Esophagus squamous epithelium (tissue), 4 donors: ENCODE measurements at regions not wholly inside any gene's neighbourhood (a gene's known extent, or its start where the extent isn't known, plus 50 kb on each side); places are given as distances from the start of the nearest gene placed in this dataset.

Experiments used
- CTCF ChIP-seq, 6 experiments: fragments of 450-650 bp in 4 of 6; fragments of 200-600 bp in 2 of 6; sonication (generic) in 2 of 6; IDR thresholded peaks; one replicate each; pipeline ENCODE4 v1.5.1; 2016 to 2019; ENCODE audit warnings: antibody characterized with exemption in 6 of 6, mild to moderate bottlenecking in 4 of 6, moderate library complexity in 4 of 6
- POLR2A ChIP-seq, 4 donors: fragments of 450-650 bp; IDR thresholded peaks; one replicate each; pipeline ENCODE4 v1.6.1; 2017; ENCODE audit warnings: antibody characterized with exemption in 4 of 4, mild to moderate bottlenecking in 4 of 4, moderate library complexity in 3 of 4

- no peak for TF ChIP-seq POLR2A (IDR thresholded peaks at IDR 0.05)
- TF ChIP-seq CTCF (IDR thresholded peaks at IDR 0.05) = no peak
These were observed 209.6 kb upstream of the VWC2 start for GRCh38 chr7:49563693-49564378.
